ENCODE measurements at regions not wholly inside any gene's neighbourhood (a gene's known extent, or its start where the extent isn't known, plus 50 kb on each side); places are given as distances from the start of the nearest gene placed in this dataset.

DNA sequence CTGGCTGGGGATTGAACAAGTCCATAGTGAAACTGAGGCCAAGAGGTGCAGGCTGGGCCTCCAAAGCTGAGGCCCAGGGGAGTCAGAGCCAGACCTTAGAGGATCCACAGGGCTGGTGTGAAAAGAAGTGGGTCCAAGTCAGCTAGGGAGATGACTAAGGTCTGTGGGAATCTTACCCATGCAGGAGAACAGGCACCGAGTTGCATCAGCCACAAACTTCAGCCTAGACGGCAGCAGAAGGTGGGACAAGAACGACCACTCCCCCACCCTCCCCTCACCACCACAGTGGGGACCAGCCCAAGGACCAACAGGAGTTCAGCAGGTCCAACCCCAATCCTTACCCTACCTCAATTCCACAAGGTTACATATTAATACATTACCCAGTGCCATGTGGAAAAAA lies 282.3 kb downstream of the TTLL7 start:
- CTCF ChIA-PET: no interaction called here
- POLR2A ChIA-PET (ENCODE audit: low non-redundant PET): no interaction called here
- no TSS peak for BruUV-seq (replicated peaks)
- H3K27ac ChIP-seq (ENCODE audit: low read depth, low read length, poor library complexity, severe bottlenecking): no peak overlapping the region
- H3K36me3 ChIP-seq (ENCODE audit: insufficient read depth, low read length, poor library complexity, severe bottlenecking): no peaks in the 10 kb centered on the region
- no peaks in the 10 kb centered on the region for H3K9me3 ChIP-seq (ENCODE audit: low read depth, low read length, poor library complexity, severe bottlenecking)
- no peak for TF ChIP-seq EZH2 (IDR thresholded peaks at IDR 0.05; ENCODE audit: borderline replicate concordance, low read depth, low read length, poor library complexity, severe bottlenecking)
- TF ChIP-seq, protein P1, sequence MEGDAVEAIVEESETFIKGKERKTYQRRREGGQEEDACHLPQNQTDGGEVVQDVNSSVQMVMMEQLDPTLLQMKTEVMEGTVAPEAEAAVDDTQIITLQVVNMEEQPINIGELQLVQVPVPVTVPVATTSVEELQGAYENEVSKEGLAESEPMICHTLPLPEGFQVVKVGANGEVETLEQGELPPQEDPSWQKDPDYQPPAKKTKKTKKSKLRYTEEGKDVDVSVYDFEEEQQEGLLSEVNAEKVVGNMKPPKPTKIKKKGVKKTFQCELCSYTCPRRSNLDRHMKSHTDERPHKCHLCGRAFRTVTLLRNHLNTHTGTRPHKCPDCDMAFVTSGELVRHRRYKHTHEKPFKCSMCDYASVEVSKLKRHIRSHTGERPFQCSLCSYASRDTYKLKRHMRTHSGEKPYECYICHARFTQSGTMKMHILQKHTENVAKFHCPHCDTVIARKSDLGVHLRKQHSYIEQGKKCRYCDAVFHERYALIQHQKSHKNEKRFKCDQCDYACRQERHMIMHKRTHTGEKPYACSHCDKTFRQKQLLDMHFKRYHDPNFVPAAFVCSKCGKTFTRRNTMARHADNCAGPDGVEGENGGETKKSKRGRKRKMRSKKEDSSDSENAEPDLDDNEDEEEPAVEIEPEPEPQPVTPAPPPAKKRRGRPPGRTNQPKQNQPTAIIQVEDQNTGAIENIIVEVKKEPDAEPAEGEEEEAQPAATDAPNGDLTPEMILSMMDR (conservative IDR thresholded peaks at IDR 0.05; ENCODE audit: low read depth, low read length): no peak
- intact Hi-C loops (cut with micrococcal nuclease; ENCODE audit: unreplicated experiment): no loop called here
- no peaks in the 10 kb centered on the region for H3K27me3 ChIP-seq (replicated peaks; ENCODE audit: insufficient read depth, low read depth, low read length, poor library complexity)
- no peaks in the 10 kb centered on the region for H3K4me1 ChIP-seq (ENCODE audit: insufficient read depth, low read length, poor library complexity, severe bottlenecking)
- DNase-seq (ENCODE audit: low spot score): no peak
- H3K4me3 ChIP-seq (ENCODE audit: low read depth, low read length, poor library complexity, severe bottlenecking): no peak overlapping the region

DNA sequence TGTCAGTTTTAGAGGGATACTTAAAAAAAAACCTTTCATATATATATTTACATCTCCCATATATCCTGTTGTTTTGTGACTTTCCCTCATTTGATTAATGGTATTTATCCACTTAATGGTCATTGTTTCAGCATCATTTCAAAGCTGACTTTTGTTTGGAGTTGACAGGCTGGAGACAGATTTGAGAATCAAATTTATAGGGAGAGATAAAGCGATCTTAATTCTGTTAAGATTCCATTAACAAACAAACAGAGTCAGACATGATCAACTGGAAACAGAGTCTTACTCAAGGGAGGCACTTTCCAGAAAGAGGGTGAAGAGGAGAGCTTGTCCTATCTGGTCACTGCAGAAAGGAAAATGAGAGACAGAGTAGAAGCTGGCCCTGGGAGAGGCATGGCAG lies 283.4 kb downstream of the TTLL7 start:
- no peaks in the 10 kb centered on the region for H3K27me3 ChIP-seq (replicated peaks; ENCODE audit: insufficient read depth, low read depth, low read length, poor library complexity)
- no peaks in the 10 kb centered on the region for H3K36me3 ChIP-seq (ENCODE audit: insufficient read depth, low read length, poor library complexity, severe bottlenecking)
- intact Hi-C loops (cut with micrococcal nuclease; ENCODE audit: unreplicated experiment): no loop called here
- no peaks in the 10 kb centered on the region for H3K4me1 ChIP-seq (ENCODE audit: insufficient read depth, low read length, poor library complexity, severe bottlenecking)
- no peak overlapping the region for H3K4me3 ChIP-seq (ENCODE audit: low read depth, low read length, poor library complexity, severe bottlenecking)
- no TSS peak for BruUV-seq (replicated peaks)
- H3K9me3 ChIP-seq (ENCODE audit: low read depth, low read length, poor library complexity, severe bottlenecking): no peaks in the 10 kb centered on the region
- TF ChIP-seq EZH2 (IDR thresholded peaks at IDR 0.05; ENCODE audit: borderline replicate concordance, low read depth, low read length, poor library complexity, severe bottlenecking): no peak
- TF ChIP-seq, protein P1 (conservative IDR thresholded peaks at IDR 0.05; ENCODE audit: low read depth, low read length): no peak
- ChIA-PET POLR2A (ENCODE audit: low non-redundant PET) (no interaction called here), CTCF (no interaction called here)
- no peak overlapping the region for H3K27ac ChIP-seq (ENCODE audit: low read depth, low read length, poor library complexity, severe bottlenecking)
- DNase-seq (ENCODE audit: low spot score): no peak

DNA sequence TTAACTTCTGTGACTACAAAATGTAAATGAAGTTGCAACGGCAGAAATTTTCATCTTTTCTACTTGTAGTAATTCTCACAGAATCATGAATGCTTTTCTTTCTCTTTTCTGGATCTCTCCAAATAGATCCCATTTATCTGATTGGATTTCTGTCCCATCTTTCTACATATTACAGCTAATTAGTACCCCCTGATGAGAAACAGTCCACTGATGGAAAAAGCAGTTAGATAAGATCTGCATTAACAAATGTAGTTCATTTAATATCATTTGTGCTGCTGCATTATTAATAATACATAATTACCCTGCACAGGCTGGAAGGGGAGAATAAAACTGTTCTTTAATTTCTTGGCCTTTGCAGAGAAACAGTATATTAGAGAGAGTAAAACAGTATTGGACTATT lies 289.3 kb downstream of the TTLL7 start:
- POLR2A ChIA-PET (ENCODE audit: low non-redundant PET): no interaction called here

More for the DNA sequence above, 289.3 kb downstream of the TTLL7 start:
- H3K4me3 ChIP-seq (ENCODE audit: low read depth, low read length, poor library complexity, severe bottlenecking): no peak overlapping the region
- CTCF ChIA-PET: no interaction called here
- H3K27ac ChIP-seq (ENCODE audit: low read depth, low read length, poor library complexity, severe bottlenecking): no peak overlapping the region
- no peaks in the 10 kb centered on the region for H3K27me3 ChIP-seq (replicated peaks; ENCODE audit: insufficient read depth, low read depth, low read length, poor library complexity)
- H3K36me3 ChIP-seq (ENCODE audit: insufficient read depth, low read length, poor library complexity, severe bottlenecking): no peaks in the 10 kb centered on the region
- no peaks in the 10 kb centered on the region for H3K9me3 ChIP-seq (ENCODE audit: low read depth, low read length, poor library complexity, severe bottlenecking)
- no peak for DNase-seq (ENCODE audit: low spot score)
- TF ChIP-seq EZH2 (IDR thresholded peaks at IDR 0.05; ENCODE audit: borderline replicate concordance, low read depth, low read length, poor library complexity, severe bottlenecking): no peak
- TF ChIP-seq, protein P1 (conservative IDR thresholded peaks at IDR 0.05; ENCODE audit: low read depth, low read length): no peak
- no TSS peak for BruUV-seq (replicated peaks)
- intact Hi-C loops (cut with micrococcal nuclease; ENCODE audit: unreplicated experiment): no loop called here
- no peaks in the 10 kb centered on the region for H3K4me1 ChIP-seq (ENCODE audit: insufficient read depth, low read length, poor library complexity, severe bottlenecking)

All from A673 (cell line).